ENCODE measurements at regions not wholly inside any gene's neighbourhood (a gene's known extent, or its start where the extent isn't known, plus 50 kb on each side); places are given as distances from the start of the nearest gene placed in this dataset.

DNA sequence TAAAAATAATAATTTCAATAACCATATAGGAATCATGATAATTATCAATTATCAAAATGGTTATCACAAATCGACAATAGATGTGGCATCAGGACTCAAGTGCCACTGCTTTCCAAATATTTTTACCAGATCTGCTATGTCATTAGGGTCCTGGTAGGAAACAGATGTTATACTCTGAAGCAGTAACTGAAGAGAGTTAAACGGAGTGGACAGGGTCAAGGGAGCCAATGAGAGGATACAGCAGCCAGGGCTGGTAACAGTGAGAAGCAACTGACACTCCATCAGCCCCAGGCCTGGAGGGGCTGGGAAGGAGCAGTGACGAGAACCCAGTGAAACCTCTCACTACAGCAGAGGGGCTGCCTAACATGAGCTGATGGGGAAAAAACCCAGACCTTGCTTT is 322.4 kb downstream of the NPR3 start:
- Histone ChIP-seq H3K36me3 (replicated peaks in 1 of 2; ENCODE audit: control insufficient read depth in 1 of 2, insufficient read depth in 2 of 2, low read length in 2 of 2) (no peaks in the 10 kb centered on the region), H3K27me3 (ENCODE audit: control insufficient read depth in 1 of 2, insufficient read depth in 2 of 2, low read length in 2 of 2) (no peaks in the 10 kb centered on the region), H3K79me2 (ENCODE audit: insufficient read depth, low read length) (no peaks in the 10 kb centered on the region), H2AFZ (ENCODE audit: low read length) (no peak overlapping the region), H3K4me2 (ENCODE audit: low read depth, low read length) (no peak overlapping the region), H3K9me3 (ENCODE audit: low read length) (no peaks in the 10 kb centered on the region), H3K4me1 (ENCODE audit: insufficient read depth, low read length) (0 out of 2 replicates have a peak, but pooled peaks cover 8% of the 10 kb centered on the region), H3K4me3 (replicated peaks in 1 of 3; ENCODE audit: insufficient read depth in 1 of 3, low read depth in 2 of 3, low read length in 3 of 3) (no peak overlapping the region), H3K27ac (ENCODE audit: extremely low read length, insufficient read depth, low read length) (no peak overlapping the region), H3K9ac (ENCODE audit: insufficient read depth, low read depth, low read length) (no peak overlapping the region), H4K20me1 (ENCODE audit: insufficient read depth, low read length) (no peaks in the 10 kb centered on the region)
- in situ Hi-C loops (cut with HindIII; ENCODE audit: extremely low pct_ligation_motif_present, low pct_unique_long_range_greater_than_20kb): no loop called here
- POLR2A ChIA-PET: no interaction called here
- DNase-seq (ENCODE audit: low spot score) (no peak), ATAC-seq (no peak), FAIRE-seq (no peak)
- CTCF ChIA-PET (ENCODE audit: low intra/inter-chr PET ratio, low total read pairs): no interaction called here
- TF ChIP-seq, protein P1, sequence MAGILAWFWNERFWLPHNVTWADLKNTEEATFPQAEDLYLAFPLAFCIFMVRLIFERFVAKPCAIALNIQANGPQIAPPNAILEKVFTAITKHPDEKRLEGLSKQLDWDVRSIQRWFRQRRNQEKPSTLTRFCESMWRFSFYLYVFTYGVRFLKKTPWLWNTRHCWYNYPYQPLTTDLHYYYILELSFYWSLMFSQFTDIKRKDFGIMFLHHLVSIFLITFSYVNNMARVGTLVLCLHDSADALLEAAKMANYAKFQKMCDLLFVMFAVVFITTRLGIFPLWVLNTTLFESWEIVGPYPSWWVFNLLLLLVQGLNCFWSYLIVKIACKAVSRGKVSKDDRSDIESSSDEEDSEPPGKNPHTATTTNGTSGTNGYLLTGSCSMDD (CRISPR knock-in tag; IDR thresholded peaks at IDR 0.05): no peak
- no TSS peak for BruUV-seq (replicated peaks)
- intact Hi-C loops (cut with micrococcal nuclease; ENCODE audit: unreplicated experiment): no loop called here
- WGBS (ENCODE audit: low lambda C conversion rate): under 1% methylated on average over 3 of the region's 3 CpGs

DNA sequence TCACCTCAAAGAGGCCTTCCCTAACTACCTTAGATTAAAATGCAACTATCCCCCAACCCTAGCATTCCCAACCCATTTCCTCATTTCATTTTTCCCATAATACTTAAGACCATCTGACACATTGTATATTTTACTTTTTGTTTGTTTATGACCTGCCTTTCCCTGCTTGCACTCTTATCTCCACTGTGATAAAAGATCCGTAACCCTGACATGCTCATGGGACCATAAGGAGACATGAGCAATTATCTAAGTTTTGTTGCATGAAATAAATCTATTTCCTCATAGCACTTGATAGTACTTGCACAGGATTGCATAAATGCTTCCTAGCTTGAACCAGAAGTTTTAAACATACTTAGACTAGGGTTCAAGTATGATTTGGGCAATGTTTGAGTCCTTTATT is 323.7 kb downstream of the NPR3 start:
- ChIA-PET CTCF (ENCODE audit: low intra/inter-chr PET ratio, low total read pairs) (no interaction called here), POLR2A (no interaction called here)
- FAIRE-seq (no peak), DNase-seq (ENCODE audit: low spot score) (no peak), ATAC-seq (no peak)
- 53% methylated on average over 1 of the region's 1 CpG for WGBS (ENCODE audit: low lambda C conversion rate)
- Histone ChIP-seq H3K9ac (ENCODE audit: insufficient read depth, low read depth, low read length) (no peak overlapping the region), H3K27ac (ENCODE audit: extremely low read length, insufficient read depth, low read length) (no peak overlapping the region), H3K36me3 (replicated peaks in 1 of 2; ENCODE audit: control insufficient read depth in 1 of 2, insufficient read depth in 2 of 2, low read length in 2 of 2) (no peaks in the 10 kb centered on the region), H3K27me3 (ENCODE audit: control insufficient read depth in 1 of 2, insufficient read depth in 2 of 2, low read length in 2 of 2) (no peaks in the 10 kb centered on the region), H3K4me2 (ENCODE audit: low read depth, low read length) (no peak overlapping the region), H4K20me1 (ENCODE audit: insufficient read depth, low read length) (no peaks in the 10 kb centered on the region), H3K4me1 (ENCODE audit: insufficient read depth, low read length) (0 out of 2 replicates have a peak, but pooled peaks cover 8% of the 10 kb centered on the region), H3K79me2 (ENCODE audit: insufficient read depth, low read length) (no peaks in the 10 kb centered on the region), H3K9me3 (ENCODE audit: low read length) (no peaks in the 10 kb centered on the region), H2AFZ (ENCODE audit: low read length) (no peak overlapping the region), H3K4me3 (replicated peaks in 1 of 3; ENCODE audit: insufficient read depth in 1 of 3, low read depth in 2 of 3, low read length in 3 of 3) (no peak overlapping the region)
- no TSS peak for BruUV-seq (replicated peaks)
- in situ Hi-C loops (cut with HindIII; ENCODE audit: extremely low pct_ligation_motif_present, low pct_unique_long_range_greater_than_20kb): no loop called here
- intact Hi-C loops (cut with micrococcal nuclease; ENCODE audit: unreplicated experiment): no loop called here
- TF ChIP-seq MIER2 (CRISPR knock-in tag; IDR thresholded peaks at IDR 0.05) (no peak), SMAD3 (CRISPR knock-in tag; IDR thresholded peaks at IDR 0.05) (no peak), NCOR1 (IDR thresholded peaks at IDR 0.05; ENCODE audit: borderline replicate concordance, low read length) (no peak), ZFP36 (IDR thresholded peaks at IDR 0.05; ENCODE audit: borderline replicate concordance, low read depth, low read length, partially characterized antibody) (no peak)
